SU-DHL-6 (cell line): ENCODE measurements at regions not wholly inside any gene's neighbourhood (a gene's known extent, or its start where the extent isn't known, plus 50 kb on each side); places are given as distances from the start of the nearest gene placed in this dataset.

Source experiments
- CTCF ChIP-seq: fragments of 200-600 bp; sonication (generic); IDR thresholded peaks from one replicate; pipeline ENCODE4 v1.5.1; 2017; ENCODE audit warnings: antibody characterized with exemption, mild to moderate bottlenecking, low read length, moderate library complexity; ENCODE audit not compliant: insufficient read depth, poor library complexity, severe bottlenecking
- EZH2phosphoT487 ChIP-seq: fragments of 200-600 bp; sonication (generic), shearing (Covaris generic); conservative IDR thresholded peaks from 2 replicates; pipeline ENCODE4 v1.6.1; 2018; ENCODE audit warnings: mild to moderate bottlenecking, antibody characterized with exemption, low read length, moderate library complexity, mixed read lengths

- TF ChIP-seq CTCF (no peak), EZH2phosphoT487 (no peak)
Observed at GRCh38 chr2:733001-733400, 55.8 kb upstream of the TMEM18 start.
